ENCODE measurements at regions not wholly inside any gene's neighbourhood (a gene's known extent, or its start where the extent isn't known, plus 50 kb on each side); places are given as distances from the start of the nearest gene placed in this dataset.
"Not testable (repeated sequence)": the region's sequence is repeated elsewhere in the genome, so short reads cannot be mapped to it uniquely, and the experiment has no call there.

GRCh38 chr7:3094701-3095445 is 51.2 kb upstream of the CARD11 start:
- no peak for DNase-seq

- DNase-seq: no peak
Observed at GRCh38 chr7:3097734-3098133, 54.1 kb upstream of the CARD11 start.

GRCh38 chr7:3102159-3102558 is 58.5 kb upstream of the CARD11 start:
- no peak for DNase-seq

- no peak for DNase-seq
Observed at GRCh38 chr7:3103614-3104398, 60.1 kb upstream of the CARD11 start.

- no peak for DNase-seq
Observed at GRCh38 chr7:3105856-3106255, 62.2 kb upstream of the CARD11 start.

GRCh38 chr7:3106361-3106826 is 62.7 kb upstream of the CARD11 start:
- DNase-seq: no peak

GRCh38 chr7:3107228-3107763 is 63.6 kb upstream of the CARD11 start:
- DNase-seq: no peak

- peak; percentile 48 for DNase-seq
Observed at GRCh38 chr7:3107889-3108570, 64.4 kb upstream of the CARD11 start.

GRCh38 chr7:3109311-3109915 is 65.7 kb upstream of the CARD11 start:
- peak; percentile 13 for DNase-seq

- no peak for DNase-seq
Observed at GRCh38 chr7:3112479-3113134, 68.9 kb upstream of the CARD11 start.

- DNase-seq: no peak
Observed at GRCh38 chr7:3114917-3115316, 71.2 kb upstream of the CARD11 start.

GRCh38 chr7:3117081-3117480 is 73.4 kb upstream of the CARD11 start:
- no peak for DNase-seq

GRCh38 chr7:3117488-3118231 is 74.0 kb upstream of the CARD11 start:
- DNase-seq: no peak

- DNase-seq: not testable (repeated sequence)
Observed at GRCh38 chr7:3119352-3119927, 75.8 kb upstream of the CARD11 start.

- DNase-seq: no peak
Observed at GRCh38 chr7:3119963-3120362, 76.3 kb upstream of the CARD11 start.

GRCh38 chr7:3120513-3120912 is 76.8 kb upstream of the CARD11 start:
- no peak for DNase-seq

- DNase-seq: no peak
Observed at GRCh38 chr7:3128857-3129490, 85.3 kb upstream of the CARD11 start.

GRCh38 chr7:3133811-3134385 is 90.2 kb upstream of the CARD11 start:
- DNase-seq: no peak

- DNase-seq: no peak
Observed at GRCh38 chr7:3134745-3135144, 91.1 kb upstream of the CARD11 start.

- DNase-seq: no peak
Observed at GRCh38 chr7:3135626-3136025, 92.0 kb upstream of the CARD11 start.
